Right forelimb (tissue), 1 donor: ENCODE measurements at regions not wholly inside any gene's neighbourhood (a gene's known extent, or its start where the extent isn't known, plus 50 kb on each side); places are given as distances from the start of the nearest gene placed in this dataset.

Experiments
- DNase-seq: peaks from one replicate; pipeline ENCODE4 v3.0.0-alpha.2; 2018

GRCh38 chr10:88086187-88086960 is 222.9 kb downstream of the PTEN start:
- no peak for DNase-seq

- DNase-seq: no peak
These were observed 225.3 kb downstream of the PTEN start for GRCh38 chr10:88088441-88089340.

GRCh38 chr10:88089498-88089897 is 226.1 kb downstream of the PTEN start:
- no peak for DNase-seq

- no peak for DNase-seq
These were observed 227.3 kb downstream of the PTEN start for GRCh38 chr10:88090568-88091214.

GRCh38 chr10:88091490-88092061 is 228.2 kb downstream of the PTEN start:
- DNase-seq: no peak

- no peak for DNase-seq
These were observed 228.8 kb downstream of the PTEN start for GRCh38 chr10:88092265-88092664.

DNA sequence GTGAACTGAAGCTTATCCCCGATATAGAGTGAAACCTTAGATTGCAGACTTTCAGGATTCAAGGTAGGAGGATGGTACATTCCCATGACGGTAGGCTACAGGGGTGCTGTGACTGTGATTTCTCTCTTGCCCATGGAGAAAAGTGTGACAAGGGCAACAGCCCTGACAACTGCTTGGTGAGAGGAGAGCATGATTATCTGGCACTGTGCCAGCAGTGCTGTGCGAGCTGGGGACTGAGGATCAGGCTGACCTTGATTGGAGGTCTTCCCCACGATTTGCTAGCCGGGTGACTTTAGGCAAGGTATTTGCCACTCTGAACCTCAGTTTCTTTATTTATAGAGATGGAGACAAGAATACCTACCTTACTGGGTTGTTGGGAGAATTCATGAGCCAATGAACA is 229.5 kb downstream of the PTEN start:
- DNase-seq: no peak

- DNase-seq: no peak
These were observed 231.4 kb downstream of the PTEN start for GRCh38 chr10:88094795-88095194.

- no peak for DNase-seq
These were observed 231.8 kb downstream of the PTEN start for GRCh38 chr10:88095223-88095721.

GRCh38 chr10:88095778-88096431 is 232.5 kb downstream of the PTEN start:
- DNase-seq: no peak

DNA sequence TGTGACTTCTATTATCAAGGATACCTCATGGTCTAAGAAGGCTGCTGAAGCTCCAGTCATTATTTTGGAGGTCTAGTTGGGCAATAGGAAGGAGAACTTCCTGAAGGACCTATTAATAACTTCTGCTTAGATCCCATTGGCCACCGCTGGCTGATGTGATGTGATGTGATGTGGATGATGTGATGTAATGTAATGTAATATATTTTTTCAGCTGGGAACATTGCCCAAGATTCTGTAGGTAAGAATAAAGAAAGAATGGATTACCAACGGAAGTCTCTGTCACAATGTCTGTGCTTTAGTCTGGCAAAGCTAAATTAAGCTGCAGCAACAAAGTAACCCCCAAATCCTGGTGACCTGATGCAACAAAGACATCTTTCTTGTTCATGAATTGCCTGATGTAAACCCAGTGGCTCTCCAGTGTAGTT is 233.7 kb downstream of the PTEN start:
- no peak for DNase-seq

DNA sequence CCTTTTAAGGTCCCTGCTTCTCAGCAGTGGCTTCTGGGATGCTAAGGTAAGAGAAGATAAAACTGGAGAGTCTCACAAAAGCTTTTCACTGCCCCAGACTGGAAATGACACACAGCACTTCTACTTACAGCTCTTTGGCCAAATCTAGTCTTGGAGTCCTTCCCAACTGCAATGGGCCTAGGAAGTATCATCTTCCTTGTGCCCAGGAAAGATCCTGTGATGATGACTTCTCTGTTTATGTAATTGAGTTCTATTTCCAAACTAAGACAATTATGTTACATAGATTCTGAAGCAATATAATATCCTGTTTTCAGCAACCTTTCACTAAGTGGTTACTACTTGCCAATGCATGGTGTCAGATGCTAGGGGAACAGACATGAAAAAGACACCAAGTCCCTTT is 234.1 kb downstream of the PTEN start:
- DNase-seq: no peak

DNA sequence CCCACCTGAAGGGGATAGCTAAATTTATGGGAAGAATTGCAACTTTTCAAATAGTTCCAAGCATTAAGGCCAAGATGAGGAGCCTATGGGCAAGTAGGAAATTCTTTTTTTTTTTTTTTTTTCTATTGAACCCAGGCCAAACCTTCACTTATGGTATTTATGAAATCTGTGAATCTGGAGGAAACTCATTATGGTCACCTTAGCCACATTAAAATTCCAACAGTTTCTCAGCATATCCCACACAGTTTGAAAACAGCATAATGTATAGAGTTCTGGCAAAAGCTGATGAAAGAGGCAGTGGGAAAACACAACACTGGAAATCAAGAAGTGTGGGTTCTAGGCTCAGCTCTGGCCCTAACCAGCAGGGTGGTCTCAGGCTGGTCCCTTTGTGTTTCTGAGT is 236.9 kb downstream of the PTEN start:
- no peak for DNase-seq

DNA sequence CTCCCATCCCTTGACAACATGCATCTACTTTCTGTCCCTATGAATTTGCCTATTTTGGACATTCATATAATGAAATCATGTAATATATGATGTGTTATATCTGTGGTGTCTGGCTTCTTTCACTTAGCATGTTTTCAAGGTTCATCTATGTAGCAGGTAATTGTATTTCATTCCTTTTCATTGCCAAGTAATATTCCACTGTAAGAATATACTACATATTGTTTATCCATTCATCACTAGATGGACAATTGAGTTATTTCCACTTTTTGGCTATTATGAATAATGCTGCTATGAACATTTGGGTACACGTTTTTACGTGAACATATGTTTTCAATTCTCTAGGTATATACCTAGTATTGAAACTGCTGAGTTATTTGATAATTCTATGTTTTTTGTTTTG is 238.2 kb downstream of the PTEN start:
- no peak for DNase-seq

- DNase-seq: no peak
These were observed 240.2 kb downstream of the PTEN start for GRCh38 chr10:88103576-88103975.

GRCh38 chr10:88104223-88104622 is 240.8 kb downstream of the PTEN start:
- DNase-seq: no peak

DNA sequence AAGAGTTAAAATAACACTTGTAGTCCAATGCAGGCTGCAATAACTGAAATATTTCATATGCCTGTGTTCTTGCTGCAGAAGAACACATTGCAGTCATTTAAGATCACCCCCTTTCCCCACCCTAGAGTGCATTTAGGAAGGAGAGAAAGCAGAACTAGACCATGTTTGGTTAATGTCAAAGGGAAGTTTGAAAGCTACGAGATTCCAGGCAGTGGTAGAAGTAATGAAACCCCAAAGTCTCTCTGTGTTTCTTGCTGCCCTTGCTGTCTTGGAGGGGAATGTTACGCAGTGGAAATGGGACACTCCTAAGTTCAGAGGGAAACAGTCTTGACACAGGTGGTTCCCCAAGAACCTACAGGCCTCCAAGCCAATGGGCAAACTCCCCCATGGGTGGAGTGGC is 242.9 kb downstream of the PTEN start:
- DNase-seq: no peak

DNA sequence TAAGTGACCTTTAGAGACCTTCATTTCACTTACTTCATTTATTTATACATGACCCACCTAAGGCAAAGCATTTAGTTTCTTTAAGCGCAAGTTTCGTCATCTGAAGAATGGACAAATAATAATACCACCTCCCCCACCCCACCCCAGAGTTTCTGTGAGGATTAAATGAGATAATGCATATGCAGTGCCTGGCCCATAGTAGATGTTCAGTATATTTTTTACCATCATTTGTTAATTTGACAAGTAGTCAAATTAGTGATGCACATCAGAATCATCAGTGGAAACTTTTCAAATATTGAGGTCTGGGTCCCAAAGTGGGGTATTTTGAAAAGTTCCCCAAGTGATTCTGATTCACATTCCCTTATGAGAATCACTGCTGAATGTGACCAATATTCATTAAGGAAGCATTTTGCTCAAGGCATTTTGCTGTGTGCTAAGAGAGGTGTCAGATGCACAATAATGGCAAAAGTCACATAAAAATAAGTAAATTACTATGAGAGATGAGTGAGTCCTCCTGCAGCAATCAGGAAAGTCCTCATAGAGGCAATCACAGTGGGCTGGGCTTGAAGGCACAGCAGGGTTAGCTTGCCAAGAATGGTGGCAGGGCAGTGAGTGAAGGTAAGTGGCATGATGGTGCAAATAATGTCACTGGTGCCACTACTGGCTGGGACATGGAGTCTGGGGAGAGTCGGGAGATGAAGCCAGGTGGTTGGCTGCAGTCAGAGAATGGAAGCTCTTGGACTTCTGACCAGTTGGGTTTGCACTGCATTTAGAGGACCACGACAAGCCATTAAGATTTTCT is 244.1 kb downstream of the PTEN start:
- DNase-seq: no peak

- DNase-seq: no peak
These were observed 244.7 kb downstream of the PTEN start for GRCh38 chr10:88108115-88108610.

- no peak for DNase-seq
These were observed 246.9 kb downstream of the PTEN start for GRCh38 chr10:88110355-88110754.

DNA sequence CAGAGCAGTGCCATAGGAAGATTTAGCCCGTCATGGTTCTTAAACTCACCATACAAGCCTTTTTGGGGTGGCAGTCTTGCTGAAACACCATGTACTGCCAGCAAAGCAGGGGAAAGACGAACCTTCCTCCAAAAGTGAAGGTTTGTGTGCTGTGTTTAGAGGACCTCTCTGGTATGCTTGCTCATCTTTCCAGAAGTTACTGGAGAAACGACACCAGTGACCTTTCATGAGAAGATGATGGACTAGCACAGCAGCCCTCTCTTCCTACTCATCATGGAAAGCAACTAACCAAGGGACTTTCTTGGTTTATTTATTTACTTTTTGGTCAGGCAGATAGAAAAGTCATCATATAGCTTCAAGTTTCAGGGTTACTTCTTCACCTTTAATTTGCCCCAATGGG is 247.4 kb downstream of the PTEN start:
- no peak for DNase-seq
